HG03439 (cell line): ENCODE measurements at regions not wholly inside any gene's neighbourhood (a gene's known extent, or its start where the extent isn't known, plus 50 kb on each side); places are given as distances from the start of the nearest gene placed in this dataset.
A peak's percentile ranks its signal among the peaks of the same experiment; 100 is the strongest.

Experiments
- ATAC-seq: cut with Tn5 transposase; IDR thresholded peaks from one replicate; pipeline ENCODE4 v1.9.1; 2021; ENCODE audit warnings: mild to moderate bottlenecking, moderate library complexity; ENCODE audit not compliant: unreplicated experiment

- ATAC-seq, result no peak
Measured at GRCh38 chr15:36495456-36495991, 83.9 kb upstream of the CDIN1 start.

DNA sequence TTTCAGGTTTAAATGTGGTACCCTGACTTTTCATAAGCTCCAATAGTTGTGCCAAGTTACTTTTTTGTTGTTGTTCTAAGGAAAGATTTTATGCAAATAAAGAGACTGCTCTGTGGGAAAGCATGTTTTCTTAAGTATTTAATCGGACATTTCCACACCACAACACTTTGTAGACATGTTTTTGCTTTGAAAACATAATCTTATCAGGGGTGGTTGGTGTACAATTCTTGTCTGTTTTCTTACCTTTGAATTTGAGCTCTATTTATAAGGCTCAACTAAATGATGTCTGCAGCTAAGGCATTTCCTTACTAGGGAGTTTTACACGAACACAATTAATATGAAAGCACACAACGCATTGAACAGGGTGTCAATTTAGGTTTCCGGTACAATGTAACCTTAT, 81.5 kb upstream of the CDIN1 start:
- no peak for ATAC-seq

DNA sequence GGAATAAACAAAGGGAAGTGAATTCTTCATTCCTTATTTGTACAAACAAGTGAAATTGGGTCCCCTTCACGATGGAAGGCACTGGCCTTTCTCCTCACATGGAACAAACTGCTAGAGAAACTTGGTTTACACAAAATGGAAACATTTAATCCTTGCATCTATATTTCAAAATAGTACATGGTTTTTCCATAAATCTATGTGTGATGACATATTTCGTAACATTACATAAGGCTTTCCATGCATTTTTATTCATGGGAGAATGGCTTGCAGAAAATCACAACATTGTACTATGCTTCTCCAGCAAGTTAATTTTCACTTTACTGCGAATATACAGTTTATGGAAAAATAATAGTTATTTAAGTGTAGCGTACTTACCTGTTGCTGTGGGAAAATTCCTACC, 81.0 kb upstream of the CDIN1 start:
- ATAC-seq, result no peak

DNA sequence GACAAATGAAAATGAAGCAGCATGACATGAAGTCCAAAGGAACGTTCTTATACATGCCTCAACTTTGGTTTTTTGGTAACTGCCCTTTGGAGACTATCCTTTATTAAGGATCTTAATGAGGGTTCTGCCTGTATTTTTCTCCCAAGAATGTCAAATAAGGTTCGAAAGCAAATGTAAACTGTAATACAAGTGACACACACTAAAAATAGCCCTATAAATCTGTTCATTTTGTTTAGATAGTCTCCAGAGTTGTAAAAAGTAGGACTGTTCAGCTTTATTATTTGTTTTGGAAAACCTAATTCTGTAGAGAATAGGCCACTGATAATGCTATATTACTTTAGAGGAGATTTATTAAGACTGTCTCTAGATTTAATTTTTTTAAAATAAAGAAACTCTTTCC, 80.5 kb upstream of the CDIN1 start:
- no peak for ATAC-seq

DNA sequence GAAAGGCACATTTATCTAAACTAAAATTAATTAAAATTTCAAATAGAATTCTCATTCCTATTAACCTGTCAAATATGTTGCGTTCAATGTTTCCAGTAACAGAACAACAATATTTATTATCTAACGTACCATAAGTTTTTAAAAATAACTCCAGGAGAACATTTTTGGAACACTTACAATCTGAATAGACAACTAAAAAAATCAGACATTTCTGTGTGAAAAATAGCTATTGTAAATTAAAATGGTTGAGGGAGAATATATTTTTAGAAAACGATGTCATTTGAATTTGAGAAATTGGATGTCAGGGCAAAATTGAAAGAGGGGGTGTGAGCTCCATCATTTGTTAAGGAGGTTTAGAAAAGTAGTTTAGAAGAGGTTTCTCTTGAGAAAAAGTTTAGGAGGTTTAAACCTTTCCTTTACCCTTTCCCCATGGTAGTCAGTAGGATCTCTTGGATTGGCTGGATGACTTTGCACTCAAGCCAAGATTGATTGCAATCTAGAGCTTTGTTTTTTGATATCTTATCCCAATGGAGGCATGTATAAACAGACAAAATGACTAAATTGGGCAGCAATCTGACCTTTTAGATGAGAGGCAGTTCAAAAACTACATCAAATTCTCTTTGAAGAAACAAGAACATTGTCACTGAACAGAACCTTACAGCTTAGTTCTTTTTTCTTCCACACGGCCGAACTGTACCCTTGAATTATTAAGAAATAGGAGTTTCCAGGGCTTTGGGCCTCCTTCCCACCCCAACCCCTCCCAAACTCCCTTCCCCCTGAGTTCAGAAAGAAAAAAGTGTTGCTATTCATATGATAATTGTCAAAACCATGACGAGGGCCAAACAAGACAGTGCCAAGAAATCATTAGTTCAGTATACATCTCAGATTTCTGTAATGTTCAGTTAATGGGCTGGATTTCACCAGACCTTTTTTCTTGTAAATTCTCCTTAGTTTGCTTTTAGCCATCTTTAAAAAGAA, 79.7 kb upstream of the CDIN1 start:
- ATAC-seq, result no peak

DNA sequence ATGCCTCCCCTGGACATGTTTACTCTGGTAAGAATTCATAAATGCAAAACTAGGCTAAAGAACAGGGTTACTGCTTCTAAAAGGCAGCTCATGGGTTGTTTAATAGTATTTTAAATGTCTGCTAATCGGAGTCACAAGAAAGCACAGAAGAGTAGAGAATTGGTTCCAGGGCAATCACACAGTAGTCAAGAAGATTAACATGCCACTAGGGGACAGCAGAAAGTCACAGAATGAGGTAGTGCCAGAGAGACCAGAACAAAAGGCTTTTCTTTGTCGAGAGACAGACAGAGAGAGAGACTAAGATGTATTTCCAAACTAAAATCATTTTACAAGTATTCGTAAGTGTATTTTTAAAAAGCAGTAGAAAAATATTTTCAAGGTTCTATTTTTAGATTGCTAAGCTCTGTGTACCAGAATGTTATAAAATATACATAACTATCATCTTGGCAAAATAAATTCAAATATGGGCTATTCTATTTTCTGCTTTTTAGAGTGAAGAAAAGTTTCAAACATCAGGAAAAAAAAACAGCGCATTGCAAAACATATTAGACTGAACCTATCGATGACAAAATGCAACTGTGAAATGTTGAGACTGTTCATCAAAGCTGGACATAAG, 78.3 kb upstream of the CDIN1 start:
- ATAC-seq, result peak; percentile 77

DNA sequence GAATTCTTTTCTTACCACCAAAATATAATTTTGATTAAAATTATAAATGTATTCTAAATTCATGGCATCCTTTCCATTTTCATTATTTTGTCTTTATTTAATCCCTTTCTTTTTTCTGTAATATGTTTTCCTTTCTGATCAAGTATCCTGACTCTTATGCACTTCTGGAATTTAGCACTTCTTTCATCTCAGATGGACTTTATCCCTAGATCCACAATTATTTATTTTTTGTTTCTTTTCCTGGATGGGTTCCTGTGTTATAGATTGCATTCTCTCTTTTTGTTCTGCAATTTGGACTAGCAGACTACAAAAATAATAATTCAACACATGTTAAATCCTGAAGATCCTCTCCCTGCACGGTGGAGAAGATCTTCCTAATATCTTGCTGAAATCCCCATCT, 76.9 kb upstream of the CDIN1 start:
- ATAC-seq, result no peak

GRCh38 chr15:36506733-36507356, 72.6 kb upstream of the CDIN1 start:
- no peak for ATAC-seq

GRCh38 chr15:36507458-36507857, 72.0 kb upstream of the CDIN1 start:
- ATAC-seq, result no peak

DNA sequence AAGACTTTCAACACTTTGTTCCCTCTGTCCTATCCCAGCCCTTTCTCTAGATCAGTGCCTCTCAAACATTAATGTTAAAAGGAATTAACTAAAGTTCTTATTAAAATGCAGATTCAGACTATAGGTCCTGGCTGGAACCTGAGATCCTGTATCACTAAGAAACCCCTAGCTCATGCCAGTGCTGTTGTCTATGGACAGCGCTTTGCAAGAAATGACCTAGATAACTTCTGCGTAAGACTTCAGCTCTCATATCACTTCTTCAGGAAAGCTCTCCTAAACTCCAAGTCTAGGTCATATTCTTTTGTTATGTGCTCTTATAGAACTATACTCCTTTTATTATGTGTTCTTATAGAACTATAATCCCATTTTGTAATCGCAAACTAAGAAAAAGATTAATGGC, 67.8 kb upstream of the CDIN1 start:
- ATAC-seq, result no peak

DNA sequence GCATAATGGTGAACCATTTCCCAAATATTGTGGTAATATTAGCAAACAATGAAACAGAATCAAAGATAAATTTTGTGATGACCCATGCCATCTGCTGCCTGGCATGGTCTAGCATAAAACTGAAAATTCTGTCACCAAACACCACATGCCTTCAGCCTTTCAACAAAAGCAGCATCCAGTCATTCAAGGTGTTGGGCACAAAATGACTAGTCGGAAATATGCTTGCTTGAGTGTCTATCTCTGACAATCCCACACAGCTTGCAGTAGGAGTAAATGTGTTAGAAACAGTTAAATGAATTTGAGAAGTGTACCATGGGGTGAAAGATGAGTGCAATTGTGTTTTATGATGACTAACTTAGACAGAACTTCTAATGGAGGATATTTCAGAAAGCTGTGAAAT, 61.7 kb upstream of the CDIN1 start:
- no peak for ATAC-seq

- no peak for ATAC-seq
Measured at GRCh38 chr15:36519067-36519466, 60.4 kb upstream of the CDIN1 start.

DNA sequence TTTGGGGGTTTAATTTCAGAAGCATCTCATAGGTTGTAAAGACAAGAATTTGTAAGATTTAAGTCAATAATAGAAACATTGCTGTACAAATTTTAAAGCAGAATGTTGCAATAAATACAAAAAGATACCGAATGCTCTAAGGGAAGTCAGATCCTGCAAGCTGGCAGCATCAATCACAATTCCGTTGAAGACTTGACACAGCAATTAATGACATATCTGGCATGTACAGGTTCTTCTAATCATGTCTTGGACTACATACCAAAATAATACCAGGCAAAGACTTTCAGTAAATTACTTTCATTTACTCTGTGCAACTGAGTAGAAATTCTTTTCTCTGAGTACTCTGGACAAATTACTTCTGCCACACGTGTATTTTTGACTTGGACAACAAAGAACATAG, 54.0 kb upstream of the CDIN1 start:
- ATAC-seq, result no peak

- no peak for ATAC-seq
Measured at GRCh38 chr15:36527235-36528162, 51.9 kb upstream of the CDIN1 start.

GRCh38 chr15:36529296-36530011, 50.0 kb upstream of the CDIN1 start:
- no peak for ATAC-seq
